ENCODE measurements at regions not wholly inside any gene's neighbourhood (a gene's known extent, or its start where the extent isn't known, plus 50 kb on each side); places are given as distances from the start of the nearest gene placed in this dataset.

DNA sequence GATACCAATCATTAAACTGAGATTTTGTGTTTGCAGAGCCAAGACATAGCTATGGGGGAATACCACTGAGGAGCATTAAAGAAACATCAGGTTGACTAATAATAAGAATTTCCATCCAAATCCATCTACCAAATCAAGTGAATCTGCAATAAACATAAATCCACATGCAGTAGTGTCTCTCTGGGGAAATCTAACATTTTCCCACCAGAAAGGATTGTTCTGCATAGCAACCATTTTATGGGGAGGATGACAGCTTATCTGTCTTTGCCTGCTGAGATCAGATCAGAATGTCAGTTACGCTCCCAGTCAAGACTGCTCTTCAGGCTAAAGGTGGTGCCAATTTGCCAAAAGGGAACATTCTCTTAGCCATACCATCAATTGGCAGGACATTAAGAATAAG, 1098.9 kb upstream of the CHAC2 start:
- TF ChIP-seq, protein P1, sequence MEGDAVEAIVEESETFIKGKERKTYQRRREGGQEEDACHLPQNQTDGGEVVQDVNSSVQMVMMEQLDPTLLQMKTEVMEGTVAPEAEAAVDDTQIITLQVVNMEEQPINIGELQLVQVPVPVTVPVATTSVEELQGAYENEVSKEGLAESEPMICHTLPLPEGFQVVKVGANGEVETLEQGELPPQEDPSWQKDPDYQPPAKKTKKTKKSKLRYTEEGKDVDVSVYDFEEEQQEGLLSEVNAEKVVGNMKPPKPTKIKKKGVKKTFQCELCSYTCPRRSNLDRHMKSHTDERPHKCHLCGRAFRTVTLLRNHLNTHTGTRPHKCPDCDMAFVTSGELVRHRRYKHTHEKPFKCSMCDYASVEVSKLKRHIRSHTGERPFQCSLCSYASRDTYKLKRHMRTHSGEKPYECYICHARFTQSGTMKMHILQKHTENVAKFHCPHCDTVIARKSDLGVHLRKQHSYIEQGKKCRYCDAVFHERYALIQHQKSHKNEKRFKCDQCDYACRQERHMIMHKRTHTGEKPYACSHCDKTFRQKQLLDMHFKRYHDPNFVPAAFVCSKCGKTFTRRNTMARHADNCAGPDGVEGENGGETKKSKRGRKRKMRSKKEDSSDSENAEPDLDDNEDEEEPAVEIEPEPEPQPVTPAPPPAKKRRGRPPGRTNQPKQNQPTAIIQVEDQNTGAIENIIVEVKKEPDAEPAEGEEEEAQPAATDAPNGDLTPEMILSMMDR (IDR thresholded peaks at IDR 0.05) = no peak
- DNase-seq (ENCODE audit: low spot score) (no peak), ATAC-seq (ENCODE audit: low FRiP score) (no peak)

DNA sequence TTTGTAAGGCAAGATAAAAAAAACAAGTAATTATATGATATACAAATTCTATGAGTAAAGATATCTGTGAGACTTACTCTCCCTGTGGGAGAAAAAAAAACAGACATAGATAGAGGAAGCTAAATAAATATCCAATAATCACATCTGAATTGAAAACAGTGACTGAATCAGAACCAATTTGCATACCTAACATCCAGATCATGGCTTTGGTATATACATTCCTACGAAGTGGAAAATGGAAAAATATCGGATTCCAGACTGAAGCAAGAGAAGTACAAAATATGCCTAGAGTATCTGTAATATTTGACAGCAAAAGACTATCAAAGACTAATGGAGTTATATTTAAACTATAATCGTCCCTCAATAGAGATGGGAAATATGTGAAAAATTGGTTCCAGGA, 1108.1 kb upstream of the CHAC2 start:
- DNase-seq (ENCODE audit: low spot score) = no peak
- TF ChIP-seq, protein P1 (IDR thresholded peaks at IDR 0.05) = no peak
- no peak for ATAC-seq (ENCODE audit: low FRiP score)

DNA sequence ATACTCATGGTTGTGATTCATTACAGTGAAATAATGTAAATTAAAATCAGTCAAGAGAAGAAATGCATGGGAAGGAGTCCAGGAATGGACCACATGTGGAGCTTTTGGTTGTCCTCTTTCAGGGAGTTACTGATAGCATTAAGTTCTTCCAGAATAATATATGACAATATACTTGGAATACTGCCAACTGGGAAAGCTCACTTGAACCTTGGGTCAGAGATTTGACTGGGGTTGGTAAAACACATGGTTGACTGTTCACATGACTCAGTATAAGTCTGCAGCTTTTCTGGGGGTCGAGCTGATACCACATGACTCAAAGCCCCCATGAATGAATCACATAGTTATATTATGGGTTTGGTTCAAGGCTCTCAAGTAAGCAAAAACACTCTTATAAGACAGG, 1109.0 kb upstream of the CHAC2 start:
- DNase-seq (ENCODE audit: low spot score) = no peak
- TF ChIP-seq, protein P1 (IDR thresholded peaks at IDR 0.05) = no peak
- ATAC-seq (ENCODE audit: low FRiP score) = no peak

DNA sequence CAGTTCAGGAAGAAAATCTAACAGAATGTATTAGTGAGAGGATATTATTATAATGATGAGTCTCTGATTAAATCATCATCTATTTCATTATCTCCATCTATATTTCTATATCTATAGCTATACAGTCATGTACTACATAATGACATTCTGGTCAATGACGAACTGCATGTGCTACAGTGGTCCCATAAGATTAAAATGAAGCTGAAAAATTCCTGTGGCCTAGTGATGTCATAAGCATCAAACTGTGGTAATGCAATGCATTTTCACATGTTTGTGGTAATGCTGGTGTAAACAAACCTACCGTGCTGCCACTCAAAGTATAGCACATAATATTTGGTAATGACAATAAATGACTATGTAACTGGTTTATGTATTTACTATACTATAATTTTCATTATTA, 1127.9 kb upstream of the CHAC2 start:
- ATAC-seq (ENCODE audit: low FRiP score) (no peak), DNase-seq (ENCODE audit: low spot score) (no peak)
- TF ChIP-seq, protein P1 (IDR thresholded peaks at IDR 0.05) = no peak

DNA sequence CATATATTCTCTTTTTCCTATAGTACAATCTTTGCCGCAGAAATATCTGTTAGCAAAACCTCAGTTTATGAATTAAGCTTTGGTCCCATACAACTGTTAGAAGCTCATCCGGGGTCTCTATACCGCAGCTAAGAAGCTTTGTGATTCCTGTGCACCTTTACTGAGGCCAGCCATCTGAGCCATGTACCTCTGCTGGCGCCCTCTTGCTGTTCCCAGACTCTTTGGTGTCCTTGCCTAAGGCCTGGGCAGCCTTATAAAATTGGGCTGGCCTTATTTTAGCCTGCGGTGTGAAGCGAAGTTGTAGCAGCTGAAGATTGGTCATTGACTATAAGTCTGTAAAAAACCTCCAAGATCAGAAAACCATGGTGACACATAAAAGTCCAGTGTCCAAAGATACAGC, 1135.1 kb upstream of the CHAC2 start:
- TF ChIP-seq, protein P1 (IDR thresholded peaks at IDR 0.05) = no peak
- no peak for DNase-seq (ENCODE audit: low spot score)
- no peak for ATAC-seq (ENCODE audit: low FRiP score)

DNA sequence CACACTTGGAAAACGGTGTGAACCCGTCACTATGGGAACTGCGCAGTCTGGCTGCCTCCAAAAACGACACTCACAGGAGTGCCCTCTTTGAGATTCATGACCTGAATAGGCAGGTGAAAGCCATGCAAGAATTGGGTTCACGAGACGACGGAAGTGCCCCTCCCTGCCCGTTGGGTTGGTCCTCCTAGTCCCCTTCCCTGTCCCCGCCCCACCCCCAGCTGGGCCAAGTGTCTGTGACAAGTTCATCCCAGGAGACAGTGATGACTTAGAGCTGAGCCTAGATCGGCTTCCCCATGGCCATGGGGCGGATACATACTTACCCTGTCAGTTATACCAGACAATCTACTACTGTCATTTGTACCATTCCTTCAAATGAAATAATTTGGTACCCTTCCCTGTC, 1137.7 kb upstream of the CHAC2 start:
- ATAC-seq (ENCODE audit: low FRiP score) (no peak), DNase-seq (ENCODE audit: low spot score) (no peak)
- TF ChIP-seq, protein P1 (IDR thresholded peaks at IDR 0.05) = no peak

DNA sequence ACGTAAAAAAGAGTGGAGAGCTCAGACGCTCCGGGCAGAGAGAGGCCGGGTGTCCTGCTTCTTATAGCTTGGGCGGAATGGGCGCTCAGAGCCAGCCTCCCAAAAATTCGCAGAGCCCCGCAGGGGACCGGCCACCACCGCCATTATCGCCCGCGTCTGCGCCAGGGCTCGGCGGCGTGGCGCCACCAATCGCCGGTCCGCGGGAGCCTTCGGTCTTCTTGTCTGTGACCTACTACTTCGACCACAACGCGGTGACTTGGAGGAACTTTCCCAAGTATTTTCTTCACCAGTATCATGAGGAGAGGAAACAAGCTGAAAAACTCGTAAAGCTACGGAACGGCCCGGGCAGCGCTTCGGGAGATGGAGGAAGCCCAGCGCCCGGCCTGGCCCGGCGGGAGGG, 1138.1 kb upstream of the CHAC2 start:
- TF ChIP-seq, protein P1 (IDR thresholded peaks at IDR 0.05) = no peak
- ATAC-seq (ENCODE audit: low FRiP score) = no peak
- no peak for DNase-seq (ENCODE audit: low spot score)

All from omental fat pad (tissue), 3 donors.